Endothelial cell of hepatic sinusoid (primary cell): ENCODE measurements at regions not wholly inside any gene's neighbourhood (a gene's known extent, or its start where the extent isn't known, plus 50 kb on each side); places are given as distances from the start of the nearest gene placed in this dataset.

ENCODE experiments used
- in situ Hi-C: cut with HindIII; loops from 2 replicates; pipeline ENCODE4 v1.10.0; 2017; ENCODE audit warnings: low sequenced_read_pairs

DNA sequence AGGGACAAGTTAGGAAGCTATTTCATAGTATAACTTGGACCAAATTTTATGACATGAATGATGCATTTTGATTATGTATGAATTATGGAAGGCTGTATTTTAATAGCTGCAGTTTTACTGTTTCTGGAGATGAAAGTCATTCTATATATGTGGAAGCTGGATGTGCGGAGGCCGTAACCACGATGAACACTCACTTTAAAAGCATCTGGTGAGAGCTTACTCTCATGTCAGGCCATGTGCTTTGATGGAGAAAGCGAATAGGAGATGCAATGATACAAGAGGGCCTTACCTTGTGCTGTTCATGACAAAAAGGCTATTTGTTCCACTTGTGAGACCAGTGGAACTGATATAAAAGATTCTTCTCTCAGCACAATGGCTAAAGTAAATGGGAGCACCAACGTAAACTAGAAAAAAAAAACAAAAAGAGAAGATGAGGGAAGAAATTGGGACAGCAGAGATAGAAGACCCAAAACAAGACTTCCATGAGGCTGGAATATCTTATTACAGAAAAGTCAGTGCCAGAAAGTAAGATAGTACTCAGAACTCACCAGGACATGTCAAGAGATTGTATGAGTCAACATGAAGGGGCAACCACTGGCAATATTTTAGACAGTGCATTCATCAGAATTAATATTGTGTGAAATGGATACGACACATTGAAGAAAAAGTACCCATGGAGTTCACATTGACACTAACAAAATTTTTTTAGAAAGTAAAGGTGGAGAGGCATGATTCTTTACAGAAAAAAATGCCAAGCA is 63.3 kb upstream of the GAB1 start:
- in situ Hi-C loops, result no loop called here

DNA sequence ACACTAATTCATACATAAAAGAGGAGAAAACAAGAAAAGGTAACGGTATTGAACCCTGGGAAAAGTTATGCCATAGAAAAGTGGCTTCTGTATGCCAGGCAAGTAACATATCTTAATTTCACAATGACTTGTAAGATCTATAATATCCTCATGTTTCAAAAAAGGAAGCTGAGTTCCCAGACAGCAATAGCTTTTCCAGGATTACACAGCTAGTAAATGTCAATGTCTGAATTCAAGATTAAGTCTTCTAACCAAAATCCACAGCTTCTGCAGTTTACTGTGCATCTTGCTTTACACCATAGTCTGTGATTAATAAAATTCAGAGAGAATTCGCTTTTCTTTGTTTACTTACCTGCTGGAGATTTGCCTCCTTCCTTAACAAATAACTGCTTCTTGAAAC is 55.8 kb upstream of the GAB1 start:
- in situ Hi-C loops, result loop anchor here (5.0 kb wide), 2 partner anchors 34 to 71 kb away; no protein-coding TSS in a partner anchor

DNA sequence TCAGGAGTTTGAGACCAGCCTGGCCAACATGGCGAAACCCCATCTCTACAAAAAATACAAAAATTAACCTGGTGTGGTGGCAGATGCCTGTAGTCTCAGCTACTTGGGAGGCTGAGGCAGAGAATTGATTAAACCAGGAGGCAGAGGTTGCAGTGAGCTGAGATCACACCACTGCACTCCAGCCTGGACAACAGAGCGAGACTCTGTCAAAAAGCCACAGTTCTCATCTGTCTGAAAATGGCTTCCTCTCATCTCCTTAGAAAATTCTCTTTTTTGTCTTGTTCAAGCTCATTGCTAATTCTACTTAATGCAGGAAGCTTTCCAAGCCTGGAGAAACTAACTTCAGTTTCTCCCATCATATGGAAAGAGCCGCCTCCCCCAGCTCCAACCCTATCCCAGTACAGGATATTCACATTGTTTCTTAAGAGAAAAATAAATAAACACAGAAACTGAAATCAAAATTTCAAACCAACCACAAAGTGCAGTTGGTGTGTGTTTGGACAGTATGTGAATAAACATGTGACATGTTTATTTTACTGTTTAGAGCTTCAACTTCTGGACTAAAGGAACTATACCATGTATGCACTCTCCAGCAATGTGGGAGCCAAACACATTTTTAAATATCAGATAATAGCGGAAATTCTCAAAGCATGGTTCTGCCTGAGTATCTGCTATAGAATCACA is 55.0 kb upstream of the GAB1 start:
- in situ Hi-C loops, result loop anchor here (5.0 kb wide), 2 partner anchors 34 to 71 kb away; no protein-coding TSS in a partner anchor

DNA sequence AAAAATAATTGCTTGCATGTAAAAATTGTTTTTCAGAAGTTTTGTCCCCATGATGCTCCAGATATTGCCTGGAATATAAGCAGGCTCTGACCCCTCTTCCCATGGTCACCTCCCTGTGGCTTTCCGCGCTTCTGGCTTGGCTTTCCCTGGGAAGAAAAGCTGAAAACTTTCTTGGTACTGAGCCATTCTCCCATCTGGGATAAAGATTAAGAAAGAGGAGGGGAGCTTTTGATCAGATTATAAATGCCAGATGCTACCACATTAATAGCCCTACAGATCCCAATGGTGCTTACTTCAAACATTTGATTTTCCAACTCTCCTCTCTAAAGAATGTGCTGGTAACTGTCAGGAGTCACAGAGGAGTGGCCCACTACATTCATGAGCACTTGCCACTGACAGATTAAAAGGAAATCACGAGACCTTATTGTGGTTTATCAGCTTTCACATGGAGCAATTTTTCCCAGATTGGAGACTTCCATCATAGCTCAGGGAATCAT is 54.4 kb upstream of the GAB1 start:
- in situ Hi-C loops, result loop anchor here (5.0 kb wide), 2 partner anchors 35 to 70 kb away; no protein-coding TSS in a partner anchor

DNA sequence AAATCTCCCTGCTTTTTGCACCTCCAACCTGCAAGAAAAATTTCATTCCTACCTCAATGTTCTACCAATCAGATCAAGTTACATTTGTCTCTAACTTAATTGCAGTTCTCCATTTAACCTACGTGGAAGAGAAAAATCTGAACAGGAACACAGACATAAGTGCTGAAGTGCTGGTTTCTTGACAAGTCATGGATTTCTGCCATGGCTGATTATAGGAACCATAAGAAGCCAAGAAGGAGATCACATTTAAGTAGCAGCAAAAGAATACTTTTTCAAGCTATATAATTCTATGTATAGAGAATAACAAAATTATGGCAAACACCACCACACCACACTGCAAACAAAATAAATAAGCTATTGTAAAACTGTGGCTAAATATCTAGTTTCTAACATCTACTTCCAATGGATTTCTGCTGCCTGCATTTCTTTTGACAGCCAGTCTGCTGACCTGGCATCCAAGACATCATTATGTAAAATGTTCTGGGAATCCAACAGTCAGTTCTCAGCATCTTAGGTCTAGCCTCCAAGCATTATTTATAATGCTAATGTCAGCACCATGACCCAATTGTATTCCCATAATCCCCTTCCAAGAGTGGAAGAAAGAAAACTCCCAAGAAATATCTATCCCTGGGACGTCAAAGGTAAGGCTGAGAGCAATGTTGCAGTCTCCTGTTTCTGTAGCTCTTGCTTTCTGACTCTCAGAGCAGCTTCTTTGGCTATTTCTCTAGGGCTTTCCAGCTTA is 50.8 kb upstream of the GAB1 start:
- in situ Hi-C loops, result no loop called here

DNA sequence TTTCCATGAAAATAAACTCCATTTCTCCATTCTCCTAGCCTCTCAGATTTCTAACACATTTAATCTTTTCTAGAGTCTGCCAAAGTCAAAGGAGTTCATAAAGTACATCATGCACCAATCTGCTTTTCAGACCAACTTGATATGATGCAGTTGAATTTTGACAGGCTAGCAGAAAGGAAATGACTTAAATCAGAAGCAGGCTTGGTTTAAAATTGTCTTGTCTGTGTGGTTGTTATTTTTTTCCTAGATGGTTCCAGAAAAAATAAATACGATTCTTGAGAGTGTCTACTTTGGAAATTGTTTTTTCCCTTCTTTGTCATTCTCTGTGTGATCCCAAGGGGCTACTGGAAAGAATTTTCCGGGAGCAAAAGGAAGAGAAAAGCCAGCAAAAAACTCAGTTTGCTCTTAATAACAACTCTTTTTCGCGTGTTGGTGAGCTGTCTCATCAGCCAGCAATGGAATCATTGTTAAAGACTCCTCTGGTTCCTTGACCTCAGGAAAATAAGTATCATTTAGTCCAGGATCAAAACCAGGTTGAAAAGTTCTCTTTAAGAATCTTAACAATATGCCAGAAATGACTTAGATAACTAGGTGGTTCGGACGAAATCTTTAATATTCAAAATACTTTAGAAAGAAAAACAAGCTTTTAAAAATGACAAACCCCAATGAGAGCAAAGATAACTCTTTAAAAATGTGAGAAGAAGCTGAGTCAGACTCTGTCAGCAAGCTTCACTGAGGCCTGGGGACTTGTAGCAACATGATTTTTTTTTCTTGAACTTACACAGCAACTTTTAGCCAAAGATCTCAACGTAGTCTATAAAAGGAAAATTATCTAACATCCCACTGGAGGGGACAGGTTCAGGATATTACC is 49.7 kb upstream of the GAB1 start:
- in situ Hi-C loops, result no loop called here
